H9 (cell line): ENCODE measurements at regions not wholly inside any gene's neighbourhood (a gene's known extent, or its start where the extent isn't known, plus 50 kb on each side); places are given as distances from the start of the nearest gene placed in this dataset.

Experiments used
- DNase-seq: peaks from one replicate; pipeline ENCODE4 v3.0.0-alpha.2; 2017
- H2AFZ ChIP-seq: one replicate; pipeline ENCODE4 v1.6.1; 2013; ENCODE audit warnings: mild to moderate bottlenecking, low read length, control low read depth, moderate library complexity
- H2AK5ac ChIP-seq: 2 replicates; pipeline ENCODE4 v1.6.1; 2013; ENCODE audit warnings: low read length, control low read depth, mixed read lengths; ENCODE audit not compliant: insufficient read length
- H2BK120ac ChIP-seq: one replicate; pipeline ENCODE4 v1.6.1; 2013; ENCODE audit warnings: low read depth, mild to moderate bottlenecking, low read length, control low read depth, inconsistent platforms; ENCODE audit not compliant: poor library complexity, severe bottlenecking
- H2BK12ac ChIP-seq: 2 replicates; pipeline ENCODE4 v1.6.1; 2013; ENCODE audit warnings: low read length, control low read depth, mixed read lengths, low read depth; ENCODE audit not compliant: insufficient read length
- H2BK15ac ChIP-seq: 2 replicates; pipeline ENCODE4 v1.6.1; 2013; ENCODE audit warnings: low read depth, low read length, control low read depth
- H2BK20ac ChIP-seq: one replicate; pipeline ENCODE4 v1.6.1; 2013; ENCODE audit warnings: low read depth, mild to moderate bottlenecking, low read length, control low read depth, inconsistent platforms; ENCODE audit not compliant: poor library complexity, severe bottlenecking
- H2BK5ac ChIP-seq: 2 replicates; pipeline ENCODE4 v1.6.1; 2013; ENCODE audit warnings: low read length, control low read depth, mixed read lengths; ENCODE audit not compliant: insufficient read length
- H3K14ac ChIP-seq: 2 replicates; pipeline ENCODE4 v1.6.1; 2013; ENCODE audit warnings: low read length, control low read depth; ENCODE audit not compliant: insufficient read depth
- H3K18ac ChIP-seq: 2 replicates; pipeline ENCODE4 v1.6.1; 2013; ENCODE audit warnings: low read depth, mild to moderate bottlenecking, mixed read lengths, low read length, control low read depth; ENCODE audit not compliant: insufficient read length
- H3K23ac ChIP-seq: 2 replicates; pipeline ENCODE4 v1.6.1; 2013; ENCODE audit warnings: low read length, control low read depth, mixed read lengths, low read depth; ENCODE audit not compliant: insufficient read length
- H3K23me2 ChIP-seq: 2 replicates; pipeline ENCODE4 v1.6.1; 2013; ENCODE audit warnings: low read depth, mild to moderate bottlenecking, mixed read lengths, low read length, control low read depth; ENCODE audit not compliant: insufficient read length, poor library complexity, severe bottlenecking
- H3K27ac ChIP-seq: 2 replicates; pipeline ENCODE4 v1.5.1; 2013; ENCODE audit warnings: low read length, control low read depth, mixed read lengths, low read depth; ENCODE audit not compliant: insufficient read length
- H3K27me3 ChIP-seq: 2 replicates; pipeline ENCODE4 v1.6.1; 2013; ENCODE audit warnings: low read length, control low read depth, inconsistent platforms; ENCODE audit not compliant: insufficient read depth
- H3K4ac ChIP-seq: 2 replicates; pipeline ENCODE4 v1.6.1; 2013; ENCODE audit warnings: low read depth, mild to moderate bottlenecking, control low read depth, inconsistent platforms, low read length, moderate library complexity
- H3K4me1 ChIP-seq: 2 replicates; pipeline ENCODE4 v1.6.1; 2013; ENCODE audit warnings: low read length, control low read depth, inconsistent platforms; ENCODE audit not compliant: insufficient read depth
- H3K4me2 ChIP-seq: 2 replicates; pipeline ENCODE4 v1.6.1; 2013; ENCODE audit warnings: low read length, control low read depth, mixed read lengths; ENCODE audit not compliant: insufficient read length, insufficient read depth
- H3K56ac ChIP-seq: 2 replicates; pipeline ENCODE4 v1.6.1; 2013; ENCODE audit warnings: low read depth, mild to moderate bottlenecking, mixed read lengths, low read length, control low read depth; ENCODE audit not compliant: insufficient read length
- H3K79me1 ChIP-seq: 2 replicates; pipeline ENCODE4 v1.6.1; 2013; ENCODE audit warnings: low read depth, mild to moderate bottlenecking, moderate library complexity, low read length, control low read depth, inconsistent platforms; ENCODE audit not compliant: insufficient read depth, poor library complexity, severe bottlenecking
- H3K79me2 ChIP-seq: 2 replicates; pipeline ENCODE4 v1.6.1; 2013; ENCODE audit warnings: low read length, control low read depth, inconsistent platforms; ENCODE audit not compliant: insufficient read depth
- H3K9ac ChIP-seq: 2 replicates; pipeline ENCODE4 v1.6.1; 2013; ENCODE audit warnings: low read length, control low read depth, mixed read lengths; ENCODE audit not compliant: insufficient read length; ENCODE audit errors: extremely low read depth
- H3K9me3 ChIP-seq: one replicate; pipeline ENCODE4 v1.6.1; 2013; ENCODE audit warnings: low read depth, low read length, inconsistent platforms; ENCODE audit not compliant: control insufficient read depth
- H3T11ph ChIP-seq: one replicate; pipeline ENCODE4 v1.6.1; 2013; ENCODE audit warnings: mild to moderate bottlenecking, low read length, control low read depth, inconsistent platforms
- H4K20me1 ChIP-seq: one replicate; pipeline ENCODE4 v1.6.1; 2013; ENCODE audit not compliant: control insufficient read depth, insufficient read length, insufficient read depth
- H4K5ac ChIP-seq: 2 replicates; pipeline ENCODE4 v1.6.1; 2013; ENCODE audit warnings: low read depth, mild to moderate bottlenecking, mixed read lengths, low read length, control low read depth; ENCODE audit not compliant: insufficient read length
- H4K8ac ChIP-seq: replicated peaks from 2 replicates; pipeline ENCODE4 v1.6.1; 2013; ENCODE audit warnings: low read length, control low read depth, mixed read lengths, low read depth; ENCODE audit not compliant: insufficient read length
- H4K91ac ChIP-seq: 2 replicates; pipeline ENCODE4 v1.6.1; 2013; ENCODE audit warnings: low read depth, mild to moderate bottlenecking, moderate library complexity, mixed read lengths, low read length, control low read depth; ENCODE audit not compliant: insufficient read length
- H3K27ac Mint-ChIP-seq, 3 experiments: 2 replicates in 2 of 3; 3 replicates in 1 of 3; pipeline ENCODE4 v1.8.0; 2020 to 2021; ENCODE audit warnings: mixed read lengths in 3 of 3, mild to moderate bottlenecking in 1 of 3, moderate library complexity in 1 of 3
- H3K27me3 Mint-ChIP-seq: 2 replicates; pipeline ENCODE4 v1.8.0; 2021; ENCODE audit warnings: low read depth, mild to moderate bottlenecking, moderate library complexity, mixed read lengths
- H3K36me3 Mint-ChIP-seq, 3 experiments: 2 replicates in 2 of 3; 3 replicates in 1 of 3; pipeline ENCODE4 v1.8.0; 2020 to 2021; ENCODE audit warnings: low read depth in 3 of 3, mixed read lengths in 3 of 3; ENCODE audit not compliant: insufficient read depth in 1 of 3
- H3K4me1 Mint-ChIP-seq, 2 experiments: 2 replicates each; pipeline ENCODE4 v1.8.0; 2020; ENCODE audit warnings: mixed read lengths in 2 of 2
- H3K4me3 Mint-ChIP-seq, 2 experiments: 2 replicates in 1 of 2; 3 replicates in 1 of 2; pipeline ENCODE4 v1.8.0; 2020 to 2021; ENCODE audit warnings: mild to moderate bottlenecking in 2 of 2, mixed read lengths in 2 of 2, moderate library complexity in 1 of 2
- H3K9me3 Mint-ChIP-seq, 2 experiments: 2 replicates in 1 of 2; 3 replicates in 1 of 2; pipeline ENCODE4 v1.8.0; 2020; ENCODE audit warnings: mild to moderate bottlenecking in 2 of 2, mixed read lengths in 2 of 2, moderate library complexity in 1 of 2
- CTCF ChIP-seq: fragments of 200-600 bp; sonication (generic); conservative IDR thresholded peaks from 3 replicates; pipeline ENCODE4 v1.8.0; 2021; ENCODE audit warnings: antibody characterized with exemption, mild to moderate bottlenecking
- WGBS: extraction: QIAGEN DNeasy Blood & Tissue Kit; methylation state at CpG from one replicate; pipeline ENCODE4 v1.1.7; 2013; ENCODE audit warnings: missing lambda C conversion rate, low lambda C conversion rate, mixed read lengths; ENCODE audit not compliant: insufficient read length; ENCODE audit errors: extremely low coverage; 5-methylcytosine and 5-hydroxymethylcytosine counted together

DNA sequence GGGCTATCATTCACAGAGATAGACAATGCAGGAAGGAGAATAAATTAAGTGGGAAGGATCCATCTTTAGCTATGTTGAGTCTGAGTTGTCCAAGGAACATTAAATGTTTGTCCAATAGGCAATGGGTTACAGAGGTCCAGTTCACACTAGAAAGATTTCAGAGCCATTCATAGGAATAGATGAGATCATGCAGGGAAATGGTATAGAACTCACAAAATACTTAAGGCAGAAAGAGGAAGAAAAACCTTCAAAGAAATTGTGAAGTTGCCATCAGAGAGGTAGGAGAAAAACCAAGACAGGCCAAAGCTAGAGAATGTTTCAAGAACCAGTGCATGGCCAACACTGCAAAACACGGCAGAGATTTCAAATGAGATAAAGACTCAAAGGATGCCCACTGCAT lies 94.1 kb downstream of the PHLDA1 start:
- Histone ChIP-seq H4K5ac (no peak overlapping the region), H3K79me2 (no peaks in the 10 kb centered on the region), H3K4me2 (no peak overlapping the region), H3K27ac (no peak overlapping the region), H3T11ph (no peak overlapping the region), H4K20me1 (no peaks in the 10 kb centered on the region), H2AK5ac (no peak overlapping the region), H3K14ac (no peak overlapping the region), H3K9me3 (no peaks in the 10 kb centered on the region), H2BK15ac (no peak overlapping the region), H3K27me3 (no peaks in the 10 kb centered on the region), H2BK20ac (no peak overlapping the region), H3K18ac (no peak overlapping the region), H3K79me1 (no peaks in the 10 kb centered on the region), H3K4me1 (peaks cover 2% of the 10 kb centered on the region; the same call in 1 of the 2 replicates), H2BK12ac (no peak overlapping the region), H2BK120ac (no peak overlapping the region), H2AFZ (no peak overlapping the region), H3K4ac (no peak overlapping the region), H2BK5ac (no peak overlapping the region), H3K23me2 (no peaks in the 10 kb centered on the region), H3K56ac (no peak overlapping the region), H4K8ac (no peak overlapping the region), H3K23ac (no peak overlapping the region), H3K9ac (no peak overlapping the region), H4K91ac (no peak overlapping the region)
- peaks cover 7 to 15% (median 8%) of the 10 kb centered on the region in 3 experiments for H3K36me3 Mint-ChIP-seq
- H3K4me3 Mint-ChIP-seq, result no peak overlapping the region
- peaks cover 10 to 13% of the 10 kb centered on the region in 2 experiments for H3K9me3 Mint-ChIP-seq
- no peak for DNase-seq
- no peak overlapping the region for H3K27ac Mint-ChIP-seq
- TF ChIP-seq CTCF, result no peak
- peaks cover 2 to 3% of the 10 kb centered on the region in 2 experiments; a peak in 3 of 4 replicates for H3K4me1 Mint-ChIP-seq
- H3K27me3 Mint-ChIP-seq, result no peaks in the 10 kb centered on the region
- WGBS, result no CpG with 5 or more reads among the region's 1 CpG
